Kidney (tissue), 13 donors: ENCODE measurements at regions not wholly inside any gene's neighbourhood (a gene's known extent, or its start where the extent isn't known, plus 50 kb on each side); places are given as distances from the start of the nearest gene placed in this dataset.

Experiments used
- DNase-seq, 5 donors: peaks; one replicate each; pipeline ENCODE4 v3.0.0-alpha.2; 2013 to 2020
- FAIRE-seq: peaks from 2 replicates; lab custom pipeline; 2012; peaks lifted over from hg19 to GRCh38; lab: Jason Lieb, UNC
- H3K27ac ChIP-seq, 2 donors: one replicate each; pipeline ENCODE4 v1.7.0; 2013; ENCODE audit warnings: low read depth in 2 of 2, low read length in 2 of 2, inconsistent platforms in 1 of 2
- H3K27me3 ChIP-seq: one replicate; pipeline ENCODE4 v1.7.1; 2013; ENCODE audit warnings: low read length, inconsistent platforms; ENCODE audit not compliant: control insufficient read depth, insufficient read depth
- H3K36me3 ChIP-seq, 3 donors: one replicate each; pipeline versions ENCODE4 v1.7.0 to v1.7.1; 2013; ENCODE audit warnings: low read length in 3 of 3, control low read depth in 1 of 3, inconsistent platforms in 1 of 3; ENCODE audit not compliant: insufficient read depth in 3 of 3, control insufficient read depth in 2 of 3
- H3K4me1 ChIP-seq, 3 donors: one replicate each; pipeline versions ENCODE4 v1.7.0 to v1.7.1; 2013; ENCODE audit warnings: low read length in 3 of 3, inconsistent platforms in 1 of 3, low read depth in 1 of 3; ENCODE audit not compliant: control insufficient read depth in 2 of 3, insufficient read depth in 2 of 3
- H3K4me3 ChIP-seq, 3 donors: one replicate each; pipeline versions ENCODE4 v1.7.0 to v1.8.1; 2013; ENCODE audit warnings: low read length in 3 of 3, control low read depth in 1 of 3, inconsistent platforms in 1 of 3
- H3K9ac ChIP-seq, 3 donors: one replicate each; pipeline versions ENCODE4 v1.7.0 to v1.7.1; 2013; ENCODE audit warnings: low read length in 3 of 3, control low read depth in 1 of 3, inconsistent platforms in 1 of 3
- H3K9me3 ChIP-seq, 3 donors: one replicate each; pipeline versions ENCODE4 v1.7.0 to v1.7.1; 2013; ENCODE audit warnings: low read length in 3 of 3, control low read depth in 1 of 3, inconsistent platforms in 1 of 3; ENCODE audit not compliant: control insufficient read depth in 2 of 3, insufficient read depth in 1 of 3
- intact Hi-C: fragments of 100-400 bp; cut with DNase I; formaldehyde crosslinking; loops from one replicate; pipeline ENCODE4 v1.11.1; 2022
- TF ChIP-seq, protein P1 (sequence below): IDR thresholded peaks from 3 replicates; pipeline ENCODE4 v1.5.1; 2012; ENCODE audit warnings: mild to moderate bottlenecking, moderate library complexity, borderline replicate concordance; ENCODE audit not compliant: insufficient read depth; ENCODE audit errors: extremely low read depth
- donor health status: control.
- donor health status: control.
- donor health status: control.
- donor health status: control.
- donor health status: control.
- donor health status: DM: yes; HTN: yes; CAD: no.
- donor health status: Normal renal cell carcinoma (clear cell type).

DNA sequence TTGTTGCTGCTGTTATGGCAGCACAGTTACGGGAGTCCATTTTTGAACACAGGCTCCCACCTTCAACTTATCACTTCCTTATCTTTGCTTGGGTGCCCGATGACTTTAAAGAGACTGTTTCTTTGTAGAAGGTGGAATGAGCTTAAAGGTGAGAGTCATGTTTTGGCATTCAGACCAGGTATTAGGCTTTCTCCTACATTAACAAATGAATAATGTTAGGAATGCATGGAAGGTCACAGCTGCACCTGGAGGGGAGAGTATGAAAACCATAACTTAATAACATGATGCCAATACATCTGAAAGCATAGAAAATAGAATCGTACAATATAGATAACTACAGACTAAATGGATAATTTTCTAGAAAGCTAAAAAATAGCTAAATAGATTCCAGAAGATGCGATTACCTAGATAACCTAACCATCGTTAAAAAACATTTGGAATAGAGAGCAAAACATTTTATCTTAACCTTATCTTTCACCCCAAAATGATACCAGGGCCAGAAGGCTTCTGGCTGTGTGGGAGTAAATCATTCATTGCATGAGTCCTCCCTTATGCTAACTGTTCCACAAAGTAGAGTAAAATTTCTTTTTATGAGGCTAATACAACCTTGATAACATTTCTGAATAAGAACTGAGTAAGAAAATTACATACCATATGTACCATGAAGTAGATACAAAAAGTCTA is 126.2 kb upstream of the ADCY2 start:
- Histone ChIP-seq H3K4me3 (no peak overlapping the region), H3K4me1 (no peaks in the 10 kb centered on the region), H3K9me3 (no peaks in the 10 kb centered on the region), H3K27ac (no peak overlapping the region), H3K27me3 (no peaks in the 10 kb centered on the region), H3K9ac (no peak overlapping the region), H3K36me3 (no peaks in the 10 kb centered on the region)
- FAIRE-seq (no peak), DNase-seq (no peak)
- TF ChIP-seq, protein P1, sequence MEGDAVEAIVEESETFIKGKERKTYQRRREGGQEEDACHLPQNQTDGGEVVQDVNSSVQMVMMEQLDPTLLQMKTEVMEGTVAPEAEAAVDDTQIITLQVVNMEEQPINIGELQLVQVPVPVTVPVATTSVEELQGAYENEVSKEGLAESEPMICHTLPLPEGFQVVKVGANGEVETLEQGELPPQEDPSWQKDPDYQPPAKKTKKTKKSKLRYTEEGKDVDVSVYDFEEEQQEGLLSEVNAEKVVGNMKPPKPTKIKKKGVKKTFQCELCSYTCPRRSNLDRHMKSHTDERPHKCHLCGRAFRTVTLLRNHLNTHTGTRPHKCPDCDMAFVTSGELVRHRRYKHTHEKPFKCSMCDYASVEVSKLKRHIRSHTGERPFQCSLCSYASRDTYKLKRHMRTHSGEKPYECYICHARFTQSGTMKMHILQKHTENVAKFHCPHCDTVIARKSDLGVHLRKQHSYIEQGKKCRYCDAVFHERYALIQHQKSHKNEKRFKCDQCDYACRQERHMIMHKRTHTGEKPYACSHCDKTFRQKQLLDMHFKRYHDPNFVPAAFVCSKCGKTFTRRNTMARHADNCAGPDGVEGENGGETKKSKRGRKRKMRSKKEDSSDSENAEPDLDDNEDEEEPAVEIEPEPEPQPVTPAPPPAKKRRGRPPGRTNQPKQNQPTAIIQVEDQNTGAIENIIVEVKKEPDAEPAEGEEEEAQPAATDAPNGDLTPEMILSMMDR: no peak
- intact Hi-C loops: no loop called here

DNA sequence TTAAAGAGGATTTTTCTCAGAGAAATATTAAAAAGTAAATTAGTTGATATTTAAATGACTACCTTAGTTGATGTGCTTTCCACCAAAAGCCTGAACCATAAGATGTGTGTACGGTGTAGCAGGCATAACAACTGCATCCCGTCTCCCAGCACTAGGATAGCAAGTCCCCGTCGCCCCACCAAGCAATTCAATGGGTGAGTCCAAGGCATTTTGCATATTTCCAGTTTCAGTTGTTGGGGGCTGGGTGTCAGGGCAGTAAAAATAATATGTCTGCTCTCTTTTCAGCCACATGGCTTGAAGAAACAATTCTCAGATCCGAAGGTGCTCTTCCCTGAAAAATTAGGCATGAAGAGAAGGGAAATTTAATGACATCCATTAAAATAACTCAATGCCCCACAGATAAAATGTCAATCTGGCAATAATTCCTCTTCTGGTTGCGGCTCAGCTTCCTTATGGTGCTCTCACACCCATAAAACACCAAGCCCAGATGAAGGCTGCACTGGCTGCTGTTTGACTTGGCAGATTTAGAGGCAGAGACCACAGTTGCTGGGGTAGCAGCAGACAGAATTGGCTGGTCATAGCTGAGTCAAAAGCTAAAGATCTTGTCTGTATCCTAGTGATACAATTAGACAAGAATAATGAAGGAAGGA is 124.4 kb upstream of the ADCY2 start:
- H3K9ac ChIP-seq: no peak overlapping the region
- no peaks in the 10 kb centered on the region for H3K27me3 ChIP-seq
- TF ChIP-seq, protein P1: no peak
- peak in 2 of 5 donors; percentile 5 to 7 for DNase-seq
- no peaks in the 10 kb centered on the region for H3K4me1 ChIP-seq
- no peak for FAIRE-seq
- no peak overlapping the region for H3K27ac ChIP-seq
- intact Hi-C loops: no loop called here
- no peaks in the 10 kb centered on the region for H3K9me3 ChIP-seq
- H3K4me3 ChIP-seq: no peak overlapping the region
- H3K36me3 ChIP-seq: no peaks in the 10 kb centered on the region

DNA sequence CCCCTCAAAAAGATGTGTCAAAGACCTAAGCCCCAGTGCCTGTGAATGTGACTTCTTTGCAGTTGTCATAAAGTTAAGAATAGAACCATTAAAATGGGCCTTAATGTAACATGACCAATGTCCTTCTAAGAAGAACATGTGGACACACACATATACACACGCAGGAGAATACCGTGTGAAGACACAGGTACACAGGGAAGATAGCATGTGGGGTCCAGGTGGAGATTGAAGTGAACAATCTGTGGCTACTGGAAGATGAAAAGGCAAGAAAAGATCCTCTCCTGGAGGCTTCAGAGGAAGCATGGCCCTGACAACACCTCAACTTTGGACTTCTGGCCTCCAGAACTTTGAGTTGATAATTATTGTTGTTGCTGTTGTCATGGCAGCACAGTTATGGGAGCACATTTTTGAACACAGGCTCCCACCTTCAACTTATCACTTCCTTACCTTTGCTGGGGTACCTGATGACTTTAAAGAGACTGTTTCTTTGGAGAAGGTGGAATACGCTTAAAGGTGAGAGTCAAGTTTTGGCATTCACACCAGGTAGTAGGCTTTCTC is 123.5 kb upstream of the ADCY2 start:
- H3K4me1 ChIP-seq: no peaks in the 10 kb centered on the region
- H3K27ac ChIP-seq: no peak overlapping the region
- no peak overlapping the region for H3K4me3 ChIP-seq
- H3K36me3 ChIP-seq: no peaks in the 10 kb centered on the region
- FAIRE-seq: no peak
- no peak for DNase-seq
- intact Hi-C loops: no loop called here
- H3K9me3 ChIP-seq: no peaks in the 10 kb centered on the region
- no peak overlapping the region for H3K9ac ChIP-seq
- no peaks in the 10 kb centered on the region for H3K27me3 ChIP-seq
- TF ChIP-seq, protein P1: no peak
